K562 (cell line): ENCODE measurements at regions not wholly inside any gene's neighbourhood (a gene's known extent, or its start where the extent isn't known, plus 50 kb on each side); places are given as distances from the start of the nearest gene placed in this dataset.
A peak's percentile ranks its signal among the peaks of the same experiment; 100 is the strongest.

ENCODE experiments used
- COPS2 ChIP-seq: fragments of 450-650 bp; conservative IDR thresholded peaks from 2 replicates; pipeline ENCODE4 v1.6.1; 2016; ENCODE audit warnings: mild to moderate bottlenecking, moderate library complexity
- HMG20A ChIP-seq: fragments of 450-650 bp; formaldehyde crosslinking; conservative IDR thresholded peaks from 2 replicates; pipeline ENCODE4 v1.4.0; 2020; ENCODE audit warnings: mild to moderate bottlenecking, mixed read lengths
- RBBP5 ChIP-seq: fragments of 200-600 bp; sonication (generic); IDR thresholded peaks from 2 replicates; pipeline ENCODE4 v1.6.1; 2012; ENCODE audit warnings: borderline replicate concordance, mild to moderate bottlenecking, low read length, control low read depth, inconsistent platforms; ENCODE audit not compliant: insufficient read depth, poor library complexity, severe bottlenecking
- SRSF3 ChIP-seq: fragments of 200-400 bp; formaldehyde crosslinking; IDR thresholded peaks from 2 replicates; pipeline ENCODE4 v1.6.1; 2016; ENCODE audit warnings: mild to moderate bottlenecking, low read length, moderate library complexity; ENCODE audit not compliant: insufficient read depth
- ZBTB17 ChIP-seq: fragments of 450-650 bp; formaldehyde crosslinking; IDR thresholded peaks from 2 replicates; pipeline ENCODE4 v1.4.0; 2020; ENCODE audit warnings: mild to moderate bottlenecking
- ZNF184 ChIP-seq: sonication (generic); formaldehyde crosslinking; IDR thresholded peaks from 2 replicates; pipeline ENCODE4 v1.5.0; 2020; ENCODE audit warnings: missing genetic modification reagents
- TF ChIP-seq, protein P1 (sequence below): fragments of 450-650 bp; IDR thresholded peaks from 2 replicates; pipeline ENCODE4 v1.6.1; 2018; ENCODE audit not compliant: partially characterized antibody
- TF ChIP-seq, protein P2 (sequence below): sonication (generic); formaldehyde crosslinking; IDR thresholded peaks from 2 replicates; pipeline ENCODE4 v1.8.0; 2022; ENCODE audit warnings: mild to moderate bottlenecking, missing genetic modification reagents
- TF ChIP-seq, protein P3 (sequence below): sonication (generic); formaldehyde crosslinking; IDR thresholded peaks from 2 replicates; pipeline ENCODE4 v1.8.1; 2023; ENCODE audit warnings: mild to moderate bottlenecking, missing genetic modification reagents
- TF ChIP-seq, protein P4 (sequence below): fragments of 250-450 bp; sonication (Bioruptor Pico); IDR thresholded peaks from 2 replicates; pipeline ENCODE4 v1.5.0; 2021; ENCODE audit warnings: mild to moderate bottlenecking, borderline replicate concordance
- TF ChIP-seq, protein P5 (sequence below), 2 experiments: IDR thresholded peaks; 2 replicates each; pipeline ENCODE4 v1.6.1; 2012; ENCODE audit warnings: improper control_type of control experiment in 2 of 2, low read depth in 2 of 2, low read length in 2 of 2, borderline replicate concordance in 1 of 2

DNA sequence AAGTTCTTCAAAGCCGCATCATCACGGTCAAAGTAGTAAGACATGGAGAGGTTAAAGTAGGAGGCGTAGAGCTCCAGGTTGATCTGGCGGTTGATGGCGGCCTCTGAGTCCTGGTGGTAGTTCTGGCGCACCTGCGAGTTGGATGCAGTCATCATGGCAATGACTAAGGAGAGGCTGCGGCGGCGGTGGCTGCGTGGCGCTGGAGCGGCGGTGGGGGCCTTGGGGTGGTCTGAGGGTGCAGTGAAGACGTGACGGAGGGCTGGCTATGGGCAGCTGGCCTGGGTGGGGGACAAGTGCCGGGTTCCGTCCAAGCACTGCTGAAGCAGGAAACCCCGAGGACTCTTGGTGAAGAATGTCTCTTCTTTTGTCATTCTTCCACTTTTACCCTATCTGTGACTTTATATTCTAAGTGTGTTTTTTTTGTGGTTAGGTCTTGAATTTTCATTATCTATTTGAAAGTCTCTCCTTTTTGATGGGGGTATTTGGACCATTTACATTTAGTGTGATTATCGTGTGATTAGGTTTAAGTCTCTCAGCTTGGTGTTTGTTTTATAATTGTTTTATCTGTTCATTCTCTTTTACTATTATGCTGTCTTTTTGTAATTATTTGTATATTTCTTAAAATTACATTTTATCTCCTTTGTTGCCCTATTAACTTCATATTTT is 94.6 kb downstream of the TFAP2B start (continued):
- TF ChIP-seq, protein P1, sequence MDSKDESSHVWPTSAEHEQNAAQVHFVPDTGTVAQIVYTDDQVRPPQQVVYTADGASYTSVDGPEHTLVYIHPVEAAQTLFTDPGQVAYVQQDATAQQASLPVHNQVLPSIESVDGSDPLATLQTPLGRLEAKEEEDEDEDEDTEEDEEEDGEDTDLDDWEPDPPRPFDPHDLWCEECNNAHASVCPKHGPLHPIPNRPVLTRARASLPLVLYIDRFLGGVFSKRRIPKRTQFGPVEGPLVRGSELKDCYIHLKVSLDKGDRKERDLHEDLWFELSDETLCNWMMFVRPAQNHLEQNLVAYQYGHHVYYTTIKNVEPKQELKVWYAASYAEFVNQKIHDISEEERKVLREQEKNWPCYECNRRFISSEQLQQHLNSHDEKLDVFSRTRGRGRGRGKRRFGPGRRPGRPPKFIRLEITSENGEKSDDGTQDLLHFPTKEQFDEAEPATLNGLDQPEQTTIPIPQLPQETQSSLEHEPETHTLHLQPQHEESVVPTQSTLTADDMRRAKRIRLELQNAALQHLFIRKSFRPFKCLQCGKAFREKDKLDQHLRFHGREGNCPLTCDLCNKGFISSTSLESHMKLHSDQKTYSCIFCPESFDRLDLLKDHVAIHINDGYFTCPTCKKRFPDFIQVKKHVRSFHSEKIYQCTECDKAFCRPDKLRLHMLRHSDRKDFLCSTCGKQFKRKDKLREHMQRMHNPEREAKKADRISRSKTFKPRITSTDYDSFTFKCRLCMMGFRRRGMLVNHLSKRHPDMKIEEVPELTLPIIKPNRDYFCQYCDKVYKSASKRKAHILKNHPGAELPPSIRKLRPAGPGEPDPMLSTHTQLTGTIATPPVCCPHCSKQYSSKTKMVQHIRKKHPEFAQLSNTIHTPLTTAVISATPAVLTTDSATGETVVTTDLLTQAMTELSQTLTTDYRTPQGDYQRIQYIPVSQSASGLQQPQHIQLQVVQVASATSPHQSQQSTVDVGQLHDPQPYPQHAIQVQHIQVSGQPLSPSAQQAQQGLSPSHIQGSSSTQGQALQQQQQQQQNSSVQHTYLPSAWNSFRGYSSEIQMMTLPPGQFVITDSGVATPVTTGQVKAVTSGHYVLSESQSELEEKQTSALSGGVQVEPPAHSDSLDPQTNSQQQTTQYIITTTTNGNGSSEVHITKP = no peak
- TF ChIP-seq SRSF3 (no peak), ZBTB17 (CRISPR knock-in tag) (no peak), RBBP5 (no peak), HMG20A (CRISPR knock-in tag) (no peak), ZNF184 (CRISPR knock-in tag) (no peak), COPS2 (no peak)
- TF ChIP-seq, protein P2, sequence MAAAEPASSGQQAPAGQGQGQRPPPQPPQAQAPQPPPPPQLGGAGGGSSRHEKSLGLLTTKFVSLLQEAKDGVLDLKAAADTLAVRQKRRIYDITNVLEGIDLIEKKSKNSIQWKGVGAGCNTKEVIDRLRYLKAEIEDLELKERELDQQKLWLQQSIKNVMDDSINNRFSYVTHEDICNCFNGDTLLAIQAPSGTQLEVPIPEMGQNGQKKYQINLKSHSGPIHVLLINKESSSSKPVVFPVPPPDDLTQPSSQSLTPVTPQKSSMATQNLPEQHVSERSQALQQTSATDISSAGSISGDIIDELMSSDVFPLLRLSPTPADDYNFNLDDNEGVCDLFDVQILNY = no peak
- TF ChIP-seq, protein P3, sequence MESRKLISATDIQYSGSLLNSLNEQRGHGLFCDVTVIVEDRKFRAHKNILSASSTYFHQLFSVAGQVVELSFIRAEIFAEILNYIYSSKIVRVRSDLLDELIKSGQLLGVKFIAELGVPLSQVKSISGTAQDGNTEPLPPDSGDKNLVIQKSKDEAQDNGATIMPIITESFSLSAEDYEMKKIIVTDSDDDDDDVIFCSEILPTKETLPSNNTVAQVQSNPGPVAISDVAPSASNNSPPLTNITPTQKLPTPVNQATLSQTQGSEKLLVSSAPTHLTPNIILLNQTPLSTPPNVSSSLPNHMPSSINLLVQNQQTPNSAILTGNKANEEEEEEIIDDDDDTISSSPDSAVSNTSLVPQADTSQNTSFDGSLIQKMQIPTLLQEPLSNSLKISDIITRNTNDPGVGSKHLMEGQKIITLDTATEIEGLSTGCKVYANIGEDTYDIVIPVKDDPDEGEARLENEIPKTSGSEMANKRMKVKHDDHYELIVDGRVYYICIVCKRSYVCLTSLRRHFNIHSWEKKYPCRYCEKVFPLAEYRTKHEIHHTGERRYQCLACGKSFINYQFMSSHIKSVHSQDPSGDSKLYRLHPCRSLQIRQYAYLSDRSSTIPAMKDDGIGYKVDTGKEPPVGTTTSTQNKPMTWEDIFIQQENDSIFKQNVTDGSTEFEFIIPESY = peak; percentile 92
- TF ChIP-seq, protein P4, sequence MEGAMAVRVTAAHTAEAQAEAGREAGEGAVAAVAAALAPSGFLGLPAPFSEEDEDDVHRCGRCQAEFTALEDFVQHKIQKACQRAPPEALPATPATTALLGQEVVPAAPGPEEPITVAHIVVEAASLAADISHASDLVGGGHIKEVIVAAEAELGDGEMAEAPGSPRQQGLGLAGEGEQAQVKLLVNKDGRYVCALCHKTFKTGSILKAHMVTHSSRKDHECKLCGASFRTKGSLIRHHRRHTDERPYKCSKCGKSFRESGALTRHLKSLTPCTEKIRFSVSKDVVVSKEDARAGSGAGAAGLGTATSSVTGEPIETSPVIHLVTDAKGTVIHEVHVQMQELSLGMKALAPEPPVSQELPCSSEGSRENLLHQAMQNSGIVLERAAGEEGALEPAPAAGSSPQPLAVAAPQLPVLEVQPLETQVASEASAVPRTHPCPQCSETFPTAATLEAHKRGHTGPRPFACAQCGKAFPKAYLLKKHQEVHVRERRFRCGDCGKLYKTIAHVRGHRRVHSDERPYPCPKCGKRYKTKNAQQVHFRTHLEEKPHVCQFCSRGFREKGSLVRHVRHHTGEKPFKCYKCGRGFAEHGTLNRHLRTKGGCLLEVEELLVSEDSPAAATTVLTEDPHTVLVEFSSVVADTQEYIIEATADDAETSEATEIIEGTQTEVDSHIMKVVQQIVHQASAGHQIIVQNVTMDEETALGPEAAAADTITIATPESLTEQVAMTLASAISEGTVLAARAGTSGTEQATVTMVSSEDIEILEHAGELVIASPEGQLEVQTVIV = no peak
- TF ChIP-seq, protein P5, sequence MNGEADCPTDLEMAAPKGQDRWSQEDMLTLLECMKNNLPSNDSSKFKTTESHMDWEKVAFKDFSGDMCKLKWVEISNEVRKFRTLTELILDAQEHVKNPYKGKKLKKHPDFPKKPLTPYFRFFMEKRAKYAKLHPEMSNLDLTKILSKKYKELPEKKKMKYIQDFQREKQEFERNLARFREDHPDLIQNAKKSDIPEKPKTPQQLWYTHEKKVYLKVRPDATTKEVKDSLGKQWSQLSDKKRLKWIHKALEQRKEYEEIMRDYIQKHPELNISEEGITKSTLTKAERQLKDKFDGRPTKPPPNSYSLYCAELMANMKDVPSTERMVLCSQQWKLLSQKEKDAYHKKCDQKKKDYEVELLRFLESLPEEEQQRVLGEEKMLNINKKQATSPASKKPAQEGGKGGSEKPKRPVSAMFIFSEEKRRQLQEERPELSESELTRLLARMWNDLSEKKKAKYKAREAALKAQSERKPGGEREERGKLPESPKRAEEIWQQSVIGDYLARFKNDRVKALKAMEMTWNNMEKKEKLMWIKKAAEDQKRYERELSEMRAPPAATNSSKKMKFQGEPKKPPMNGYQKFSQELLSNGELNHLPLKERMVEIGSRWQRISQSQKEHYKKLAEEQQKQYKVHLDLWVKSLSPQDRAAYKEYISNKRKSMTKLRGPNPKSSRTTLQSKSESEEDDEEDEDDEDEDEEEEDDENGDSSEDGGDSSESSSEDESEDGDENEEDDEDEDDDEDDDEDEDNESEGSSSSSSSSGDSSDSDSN (IDR thresholded peaks at IDR 0.05; ENCODE audit: borderline replicate concordance in 1 of 2, low read depth in 2 of 2, low read length in 2 of 2) = no peak
